ENCODE measurements at regions not wholly inside any gene's neighbourhood (a gene's known extent, or its start where the extent isn't known, plus 50 kb on each side); places are given as distances from the start of the nearest gene placed in this dataset.

GRCh38 chr2:143965493-143966164 lies 554.3 kb downstream of the ZEB2 start:
- TF ChIP-seq CTCF (IDR thresholded peaks at IDR 0.05; ENCODE audit: borderline replicate concordance), result no peak
- Histone ChIP-seq H3K4me1 (no peaks in the 10 kb centered on the region), H3K4me3 (no peak overlapping the region), H3K9me3 (replicated peaks) (no peaks in the 10 kb centered on the region), H3K27me3 (ENCODE audit: low read depth) (no peaks in the 10 kb centered on the region), H3K27ac (replicated peaks) (no peak overlapping the region), H3K36me3 (peaks cover 7% of the 10 kb centered on the region)
- no peak for DNase-seq
- intact Hi-C loops (cut with micrococcal nuclease), result no loop called here

GRCh38 chr2:143964891-143965290 lies 555.0 kb downstream of the ZEB2 start:
- no peak for DNase-seq
- intact Hi-C loops (cut with micrococcal nuclease), result no loop called here
- no peaks in the 10 kb centered on the region for H3K27me3 ChIP-seq (ENCODE audit: low read depth)
- no peaks in the 10 kb centered on the region for H3K4me1 ChIP-seq
- no peak for TF ChIP-seq CTCF (IDR thresholded peaks at IDR 0.05; ENCODE audit: borderline replicate concordance)
- peaks cover 7% of the 10 kb centered on the region for H3K36me3 ChIP-seq
- H3K9me3 ChIP-seq (replicated peaks), result no peaks in the 10 kb centered on the region
- H3K27ac ChIP-seq (replicated peaks), result no peak overlapping the region
- H3K4me3 ChIP-seq, result no peak overlapping the region

DNA sequence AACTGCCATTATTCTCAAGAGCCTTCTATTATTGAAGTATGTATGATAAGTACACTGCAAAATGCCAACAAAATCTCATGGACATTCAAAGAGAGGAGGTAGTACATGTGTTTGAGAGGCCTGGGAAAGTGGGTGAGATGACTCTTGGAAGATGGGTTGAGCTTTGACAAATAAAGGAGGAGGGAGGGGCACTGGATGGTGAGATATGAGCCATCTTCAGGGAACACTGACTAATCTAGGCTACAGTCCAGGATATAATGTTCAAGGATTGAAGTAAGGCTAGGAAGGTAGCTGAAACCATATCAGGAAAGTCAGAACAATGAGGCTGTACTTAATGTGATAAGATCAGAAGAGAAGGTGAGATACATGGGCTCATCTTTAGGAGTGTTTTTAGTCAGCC lies 559.7 kb downstream of the ZEB2 start:
- Histone ChIP-seq H3K36me3 (peaks cover 7% of the 10 kb centered on the region), H3K27ac (replicated peaks) (no peak overlapping the region), H3K9me3 (replicated peaks) (peaks cover 5% of the 10 kb centered on the region), H3K27me3 (ENCODE audit: low read depth) (no peaks in the 10 kb centered on the region), H3K4me3 (no peak overlapping the region), H3K4me1 (peaks cover 7% of the 10 kb centered on the region)
- DNase-seq, result no peak
- TF ChIP-seq CTCF (IDR thresholded peaks at IDR 0.05; ENCODE audit: borderline replicate concordance), result no peak
- intact Hi-C loops (cut with micrococcal nuclease), result no loop called here

DNA sequence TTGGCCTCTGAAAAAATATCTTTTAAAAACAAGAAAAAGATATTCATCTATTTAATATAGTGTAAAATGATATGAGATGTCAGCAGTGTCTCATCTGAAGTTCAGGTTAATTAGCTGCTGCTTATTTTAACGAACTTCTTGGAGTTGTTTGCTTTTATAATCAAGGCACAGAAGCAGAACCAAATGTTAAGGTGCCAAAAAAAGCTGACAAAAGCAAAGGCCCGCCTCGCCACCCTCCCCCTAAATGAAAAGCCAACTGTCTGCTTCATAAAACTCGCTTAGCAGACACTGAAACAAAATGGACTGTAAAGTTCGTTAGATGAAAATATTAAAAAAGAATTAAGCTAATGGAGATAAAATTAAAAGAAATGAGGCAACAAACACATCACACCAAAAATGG lies 562.6 kb downstream of the ZEB2 start:
- Histone ChIP-seq H3K9me3 (replicated peaks) (peaks cover 5% of the 10 kb centered on the region), H3K27ac (replicated peaks) (no peak overlapping the region), H3K4me1 (peaks cover 13% of the 10 kb centered on the region), H3K4me3 (no peak overlapping the region), H3K27me3 (ENCODE audit: low read depth) (no peaks in the 10 kb centered on the region), H3K36me3 (peaks cover 7% of the 10 kb centered on the region)
- no peak for TF ChIP-seq CTCF (IDR thresholded peaks at IDR 0.05; ENCODE audit: borderline replicate concordance)
- intact Hi-C loops (cut with micrococcal nuclease), result no loop called here
- no peak for DNase-seq

GRCh38 chr2:143955401-143956065 lies 564.4 kb downstream of the ZEB2 start:
- H3K27ac ChIP-seq (replicated peaks), result peak overlapping the region; percentile 14
- DNase-seq, result no peak
- H3K36me3 ChIP-seq, result no peaks in the 10 kb centered on the region
- H3K4me1 ChIP-seq, result peaks cover 13% of the 10 kb centered on the region
- H3K4me3 ChIP-seq, result no peak overlapping the region
- H3K27me3 ChIP-seq (ENCODE audit: low read depth), result no peaks in the 10 kb centered on the region
- intact Hi-C loops (cut with micrococcal nuclease), result no loop called here
- peaks cover 5% of the 10 kb centered on the region for H3K9me3 ChIP-seq (replicated peaks)
- TF ChIP-seq CTCF (IDR thresholded peaks at IDR 0.05; ENCODE audit: borderline replicate concordance), result no peak
